Activated T-cell treated with anti-CD3 and anti-CD28 coated beads, Interleukin-2, amount 50 U/mL, for 24 hours (primary cell): ENCODE measurements at regions not wholly inside any gene's neighbourhood (a gene's known extent, or its start where the extent isn't known, plus 50 kb on each side); places are given as distances from the start of the nearest gene placed in this dataset.
"Not testable (repeated sequence)": the region's sequence is repeated elsewhere in the genome, so short reads cannot be mapped to it uniquely, and the experiment has no call there.

Experiments
- DNase-seq: peaks from one replicate; pipeline ENCODE4 v3.0.0-alpha.2; 2020
- H3K27ac Mint-ChIP-seq: 2 replicates; pipeline ENCODE4 v1.8.0; 2020; ENCODE audit warnings: mild to moderate bottlenecking, mixed read lengths
- H3K27me3 Mint-ChIP-seq: 2 replicates; pipeline ENCODE4 v1.8.0; 2020; ENCODE audit warnings: mixed read lengths
- H3K36me3 Mint-ChIP-seq: 2 replicates; pipeline ENCODE4 v1.8.0; 2020; ENCODE audit warnings: low read depth, mixed read lengths
- H3K4me1 Mint-ChIP-seq: 2 replicates; pipeline ENCODE4 v1.8.0; 2020; ENCODE audit warnings: low read depth, mixed read lengths
- H3K4me3 Mint-ChIP-seq: 2 replicates; pipeline ENCODE4 v1.8.0; 2020; ENCODE audit warnings: mild to moderate bottlenecking, moderate library complexity, mixed read lengths
- H3K9me3 Mint-ChIP-seq: 2 replicates; pipeline ENCODE4 v1.8.0; 2020; ENCODE audit warnings: mixed read lengths

- no peaks in the 10 kb centered on the region for H3K9me3 Mint-ChIP-seq
- no peak overlapping the region for H3K4me3 Mint-ChIP-seq
- no peaks in the 10 kb centered on the region for H3K36me3 Mint-ChIP-seq
- DNase-seq = no peak
- no peaks in the 10 kb centered on the region for H3K4me1 Mint-ChIP-seq
- H3K27me3 Mint-ChIP-seq = peaks cover 12% of the 10 kb centered on the region
- H3K27ac Mint-ChIP-seq = no peak overlapping the region
Observed at GRCh38 chr5:67815455-67816391, 399.8 kb upstream of the PIK3R1 start.

DNA sequence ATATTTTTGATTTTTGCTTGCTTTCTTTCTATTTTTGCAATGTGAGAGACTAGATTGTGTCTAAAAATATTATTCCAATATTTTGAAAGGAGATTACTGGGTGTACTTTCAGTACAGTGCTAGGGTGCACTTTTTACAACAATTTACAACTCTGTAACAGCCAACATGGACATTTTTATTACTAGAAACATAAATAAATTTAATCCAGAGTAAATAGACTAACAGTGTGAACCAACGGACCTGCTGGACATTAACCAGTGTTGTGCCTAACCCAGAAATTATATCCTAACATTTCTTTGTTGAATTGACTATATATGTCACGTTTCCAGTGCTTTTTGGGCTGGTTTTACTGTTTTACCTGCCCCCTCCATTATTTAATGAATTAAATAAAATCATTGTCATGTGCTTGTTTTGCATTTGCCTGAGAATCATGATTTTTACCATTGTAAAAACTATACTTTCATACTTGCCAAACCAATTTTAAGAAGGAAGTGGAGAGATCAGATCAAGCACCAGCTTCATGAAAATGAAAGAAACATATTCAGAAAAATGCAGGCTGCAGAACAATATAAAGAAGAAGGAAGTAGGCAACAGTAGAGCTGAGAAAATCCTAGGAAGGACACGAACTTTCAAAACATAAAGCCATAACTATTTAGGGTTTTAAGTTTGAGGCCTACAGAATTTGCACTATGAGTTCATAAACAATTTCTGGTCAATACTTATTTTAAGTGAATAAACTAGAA lies 400.8 kb upstream of the PIK3R1 start:
- H3K27ac Mint-ChIP-seq = no peak overlapping the region
- H3K36me3 Mint-ChIP-seq = no peaks in the 10 kb centered on the region
- DNase-seq = no peak
- no peaks in the 10 kb centered on the region for H3K9me3 Mint-ChIP-seq
- H3K4me3 Mint-ChIP-seq = no peak overlapping the region
- peaks cover 12% of the 10 kb centered on the region for H3K27me3 Mint-ChIP-seq
- H3K4me1 Mint-ChIP-seq = no peaks in the 10 kb centered on the region

DNA sequence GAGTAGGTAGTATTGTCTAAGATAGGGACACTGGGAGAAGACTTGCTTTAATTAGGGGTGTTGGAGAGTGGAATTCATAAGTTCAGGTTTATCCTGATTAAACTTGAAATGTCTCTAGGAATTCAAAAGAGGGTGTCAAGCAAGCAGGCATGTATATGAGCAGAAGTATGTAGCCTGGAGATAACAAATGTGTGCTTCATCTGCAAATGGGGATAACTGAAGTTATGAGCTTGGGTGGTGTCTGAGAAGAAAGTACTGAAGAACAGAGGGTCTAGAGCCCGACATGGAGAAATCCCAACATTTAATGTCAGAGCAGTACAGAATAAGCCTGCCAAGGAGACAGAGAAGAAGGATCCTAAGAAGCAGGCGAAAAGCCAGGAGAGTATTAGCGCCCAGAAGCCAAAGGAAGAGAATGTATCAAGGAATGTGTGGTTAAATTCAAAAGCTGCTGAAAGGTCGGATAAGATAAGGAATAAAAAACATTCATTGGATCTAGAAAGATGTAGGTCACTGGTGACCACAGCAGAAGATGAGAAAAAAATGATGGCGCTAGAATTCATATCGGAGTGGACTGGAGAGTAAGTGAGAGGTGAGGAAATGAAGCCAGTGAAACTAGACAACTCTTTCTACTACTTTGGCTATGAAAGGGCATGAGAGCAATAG lies 401.5 kb upstream of the PIK3R1 start:
- H3K4me1 Mint-ChIP-seq = no peaks in the 10 kb centered on the region
- H3K4me3 Mint-ChIP-seq = no peak overlapping the region
- H3K27me3 Mint-ChIP-seq = peaks cover 12% of the 10 kb centered on the region
- no peaks in the 10 kb centered on the region for H3K9me3 Mint-ChIP-seq
- no peak overlapping the region for H3K27ac Mint-ChIP-seq
- no peaks in the 10 kb centered on the region for H3K36me3 Mint-ChIP-seq
- no peak for DNase-seq

- Mint-ChIP-seq H3K9me3 (no peaks in the 10 kb centered on the region), H3K4me1 (peaks cover 4% of the 10 kb centered on the region), H3K27ac (no peak overlapping the region), H3K27me3 (peaks cover 12% of the 10 kb centered on the region), H3K4me3 (no peak overlapping the region), H3K36me3 (no peaks in the 10 kb centered on the region)
- DNase-seq = no peak
Observed at GRCh38 chr5:67809589-67809988, 406.0 kb upstream of the PIK3R1 start.

GRCh38 chr5:67808340-67808739 lies 407.2 kb upstream of the PIK3R1 start:
- Mint-ChIP-seq H3K27me3 (peaks cover 12% of the 10 kb centered on the region), H3K9me3 (no peaks in the 10 kb centered on the region), H3K27ac (no peak overlapping the region), H3K4me3 (no peak overlapping the region), H3K4me1 (peaks cover 4% of the 10 kb centered on the region), H3K36me3 (no peaks in the 10 kb centered on the region)
- DNase-seq = no peak

DNA sequence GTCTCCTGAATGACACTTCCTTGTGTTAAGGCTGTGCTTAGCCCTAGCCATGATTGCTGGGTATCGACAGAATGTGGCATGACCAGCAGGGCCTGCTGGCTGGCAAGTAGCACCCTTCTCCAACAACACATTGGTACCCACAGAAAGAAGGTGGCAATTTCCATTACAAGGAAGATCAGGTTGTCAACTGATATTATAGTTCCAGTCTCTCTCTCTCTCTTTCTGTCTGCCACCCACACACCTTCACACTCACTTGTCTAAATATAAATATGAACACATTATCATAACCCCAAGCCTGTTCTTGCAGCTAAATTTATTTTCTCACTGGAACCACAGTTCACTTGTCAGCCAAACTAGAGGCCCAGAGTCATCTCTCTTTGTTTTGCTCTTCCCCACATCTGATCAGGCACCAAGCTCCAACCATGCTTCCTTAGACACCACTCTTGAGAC lies 408.1 kb upstream of the PIK3R1 start:
- no peaks in the 10 kb centered on the region for H3K36me3 Mint-ChIP-seq
- DNase-seq = no peak
- no peak overlapping the region for H3K27ac Mint-ChIP-seq
- no peaks in the 10 kb centered on the region for H3K9me3 Mint-ChIP-seq
- H3K4me1 Mint-ChIP-seq = peaks cover 7% of the 10 kb centered on the region
- H3K4me3 Mint-ChIP-seq = no peak overlapping the region
- H3K27me3 Mint-ChIP-seq = peaks cover 10% of the 10 kb centered on the region

DNA sequence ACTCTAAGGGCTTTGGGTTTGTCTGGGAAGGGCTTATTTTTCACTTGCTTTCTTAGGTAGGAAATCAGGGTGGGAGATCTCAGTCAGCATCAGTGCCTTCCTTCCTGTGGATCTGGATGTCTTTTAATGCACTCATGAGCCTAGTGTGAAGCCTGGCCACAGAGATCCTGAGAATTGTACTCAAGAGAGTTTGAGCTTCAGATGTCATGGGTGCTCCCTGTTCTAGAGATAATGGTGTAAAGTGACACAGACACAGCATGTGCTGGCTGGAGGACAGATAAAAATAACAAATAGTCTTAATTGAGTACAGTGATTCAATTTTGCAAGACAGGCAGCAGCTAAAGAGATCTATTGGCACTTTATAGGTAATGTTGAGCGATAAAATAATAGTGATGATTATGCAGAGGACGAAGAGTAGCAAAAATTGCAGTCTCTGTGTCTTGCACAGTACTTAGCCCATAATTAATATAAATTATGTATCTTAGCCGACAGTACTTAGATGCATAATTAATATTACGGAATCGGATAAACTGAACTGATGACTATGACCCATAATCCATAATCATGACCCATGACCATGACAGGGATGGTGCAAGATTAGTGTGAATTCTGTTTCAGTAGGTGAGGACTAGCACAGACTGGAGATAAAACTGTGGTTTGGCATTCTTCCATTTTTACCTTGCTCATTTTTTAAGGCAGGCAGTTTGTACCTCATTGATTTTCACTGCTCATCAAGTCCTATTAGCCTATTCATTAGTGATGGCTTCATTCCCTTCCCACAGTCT lies 408.7 kb upstream of the PIK3R1 start:
- DNase-seq = no peak
- Mint-ChIP-seq H3K27me3 (peaks cover 4% of the 10 kb centered on the region), H3K4me3 (no peak overlapping the region), H3K9me3 (no peaks in the 10 kb centered on the region), H3K36me3 (no peaks in the 10 kb centered on the region), H3K4me1 (peaks cover 7% of the 10 kb centered on the region), H3K27ac (no peak overlapping the region)

DNA sequence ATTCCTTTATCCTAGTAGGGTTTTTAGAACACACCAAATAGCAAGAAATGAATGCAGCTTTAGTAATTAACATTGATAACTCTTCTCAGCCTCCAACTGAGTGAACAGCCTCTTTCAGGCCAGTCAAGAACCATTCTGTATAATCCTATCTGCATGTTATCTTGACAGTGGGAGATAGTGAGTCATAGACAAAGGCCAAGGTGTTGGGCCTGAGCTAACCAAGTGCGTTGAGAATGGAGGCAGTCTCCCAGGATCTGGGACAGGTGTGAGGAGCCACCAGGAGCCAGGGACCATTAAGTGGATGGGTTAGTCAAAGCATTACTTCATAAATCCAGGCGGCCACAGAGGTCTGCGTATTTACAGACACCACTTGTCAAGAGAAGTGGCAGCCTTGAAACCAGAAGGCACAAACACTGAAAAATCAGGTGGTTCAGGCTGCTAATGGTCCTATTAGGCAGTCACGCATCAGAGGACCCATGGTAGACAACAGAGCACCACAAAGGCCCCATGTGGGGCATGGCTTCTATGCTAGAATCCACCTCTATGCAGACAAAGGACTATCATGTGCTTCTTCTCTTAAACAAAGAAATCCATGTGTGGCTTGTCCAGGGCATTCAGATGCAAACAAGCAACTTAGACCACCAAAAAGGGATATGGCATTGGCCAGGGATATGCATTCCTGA lies 409.7 kb upstream of the PIK3R1 start:
- peaks cover 7% of the 10 kb centered on the region for H3K4me1 Mint-ChIP-seq
- no peak for DNase-seq
- no peak overlapping the region for H3K27ac Mint-ChIP-seq
- H3K36me3 Mint-ChIP-seq = no peaks in the 10 kb centered on the region
- H3K27me3 Mint-ChIP-seq = no peaks in the 10 kb centered on the region
- H3K9me3 Mint-ChIP-seq = no peaks in the 10 kb centered on the region
- H3K4me3 Mint-ChIP-seq = no peak overlapping the region

GRCh38 chr5:67802766-67803165 lies 412.8 kb upstream of the PIK3R1 start:
- no peaks in the 10 kb centered on the region for H3K27me3 Mint-ChIP-seq
- no peak overlapping the region for H3K4me3 Mint-ChIP-seq
- peaks cover 8% of the 10 kb centered on the region for H3K9me3 Mint-ChIP-seq
- peaks cover 6% of the 10 kb centered on the region for H3K4me1 Mint-ChIP-seq
- no peak for DNase-seq
- no peaks in the 10 kb centered on the region for H3K36me3 Mint-ChIP-seq
- no peak overlapping the region for H3K27ac Mint-ChIP-seq

- no peak overlapping the region for H3K27ac Mint-ChIP-seq
- peaks cover 8% of the 10 kb centered on the region for H3K9me3 Mint-ChIP-seq
- peaks cover 3% of the 10 kb centered on the region for H3K4me1 Mint-ChIP-seq
- H3K27me3 Mint-ChIP-seq = no peaks in the 10 kb centered on the region
- H3K4me3 Mint-ChIP-seq = no peak overlapping the region
- no peaks in the 10 kb centered on the region for H3K36me3 Mint-ChIP-seq
- DNase-seq = no peak
Observed at GRCh38 chr5:67799732-67800234, 415.8 kb upstream of the PIK3R1 start.

GRCh38 chr5:67798470-67798869 lies 417.1 kb upstream of the PIK3R1 start:
- H3K9me3 Mint-ChIP-seq, H3K4me1 Mint-ChIP-seq, H3K27me3 Mint-ChIP-seq, DNase-seq, H3K36me3 Mint-ChIP-seq, H3K4me3 Mint-ChIP-seq, H3K27ac Mint-ChIP-seq: not testable (repeated sequence)

- Mint-ChIP-seq H3K27ac (no peak overlapping the region), H3K9me3 (peaks cover 8% of the 10 kb centered on the region), H3K4me3 (no peak overlapping the region), H3K36me3 (no peaks in the 10 kb centered on the region), H3K4me1 (no peaks in the 10 kb centered on the region), H3K27me3 (no peaks in the 10 kb centered on the region)
- no peak for DNase-seq
Observed at GRCh38 chr5:67795781-67796477, 419.6 kb upstream of the PIK3R1 start.

GRCh38 chr5:67793966-67794365 lies 421.6 kb upstream of the PIK3R1 start:
- Mint-ChIP-seq H3K27ac (no peak overlapping the region), H3K36me3 (no peaks in the 10 kb centered on the region), H3K9me3 (peaks cover 7% of the 10 kb centered on the region), H3K27me3 (no peaks in the 10 kb centered on the region), H3K4me3 (no peak overlapping the region), H3K4me1 (no peaks in the 10 kb centered on the region)
- no peak for DNase-seq
